Endodermal cell (in vitro differentiated cells): ENCODE measurements at regions not wholly inside any gene's neighbourhood (a gene's known extent, or its start where the extent isn't known, plus 50 kb on each side); places are given as distances from the start of the nearest gene placed in this dataset.
A peak's percentile ranks its signal among the peaks of the same experiment; 100 is the strongest.

ENCODE experiments used
- DNase-seq: peaks from one replicate; pipeline ENCODE4 v3.0.0-alpha.2; 2017
- H3K27ac ChIP-seq: 2 replicates; pipeline ENCODE4 v1.5.1; 2013; ENCODE audit warnings: mild to moderate bottlenecking, low read depth, low read length, moderate library complexity
- H3K27me3 ChIP-seq: 2 replicates; pipeline ENCODE4 v1.6.1; 2013; ENCODE audit warnings: mild to moderate bottlenecking, low read length, moderate library complexity; ENCODE audit not compliant: insufficient read depth, control insufficient read depth, poor library complexity, severe bottlenecking
- H3K36me3 ChIP-seq: 2 replicates; pipeline ENCODE4 v1.7.0; 2013; ENCODE audit warnings: mild to moderate bottlenecking, low read length, moderate library complexity; ENCODE audit not compliant: control insufficient read depth, insufficient read depth
- H3K4me1 ChIP-seq: one replicate; pipeline ENCODE4 v1.7.0; 2013; ENCODE audit warnings: low read length; ENCODE audit not compliant: control insufficient read depth, insufficient read depth
- H3K4me3 ChIP-seq: 2 replicates; pipeline ENCODE4 v1.5.1; 2013; ENCODE audit warnings: mild to moderate bottlenecking, low read length, moderate library complexity
- H3K9ac ChIP-seq: 2 replicates; pipeline ENCODE4 v1.6.1; 2013; ENCODE audit warnings: mild to moderate bottlenecking, low read length, moderate library complexity; ENCODE audit not compliant: poor library complexity, severe bottlenecking; ENCODE audit errors: extremely low read depth
- H3K9me3 ChIP-seq: 2 replicates; pipeline ENCODE4 v1.6.1; 2013; ENCODE audit warnings: mild to moderate bottlenecking, low read length, moderate library complexity; ENCODE audit not compliant: control insufficient read depth
- H3K27ac Mint-ChIP-seq: 2 replicates; pipeline ENCODE4 v1.8.0; 2020; ENCODE audit warnings: mixed read lengths
- H3K27me3 Mint-ChIP-seq: 2 replicates; pipeline ENCODE4 v1.8.0; 2021; ENCODE audit warnings: mild to moderate bottlenecking, mixed read lengths; ENCODE audit not compliant: insufficient read depth
- H3K36me3 Mint-ChIP-seq: 2 replicates; pipeline ENCODE4 v1.8.0; 2020; ENCODE audit warnings: low read depth, mixed read lengths
- H3K4me1 Mint-ChIP-seq: 2 replicates; pipeline ENCODE4 v1.8.0; 2020; ENCODE audit warnings: mixed read lengths
- H3K4me3 Mint-ChIP-seq: 2 replicates; pipeline ENCODE4 v1.8.0; 2020; ENCODE audit warnings: mild to moderate bottlenecking, moderate library complexity, mixed read lengths
- H3K9me3 Mint-ChIP-seq: 2 replicates; pipeline ENCODE4 v1.8.0; 2020; ENCODE audit warnings: mild to moderate bottlenecking, mixed read lengths
- WGBS, 2 experiments: methylation state at CpG; one replicate each; pipeline versions ENCODE4 v1.1.5 to v1.1.7; 2013; ENCODE audit warnings: missing lambda C conversion rate in 2 of 2, mixed read lengths in 1 of 2; ENCODE audit not compliant: insufficient coverage in 1 of 2, insufficient read length in 1 of 2; 5-methylcytosine and 5-hydroxymethylcytosine counted together
- TF ChIP-seq, protein P1 (sequence below): fragments of 200-600 bp; sonication (generic); conservative IDR thresholded peaks from 2 replicates; pipeline ENCODE4 v1.5.0; 2021; ENCODE audit warnings: antibody characterized with exemption, mild to moderate bottlenecking

DNA sequence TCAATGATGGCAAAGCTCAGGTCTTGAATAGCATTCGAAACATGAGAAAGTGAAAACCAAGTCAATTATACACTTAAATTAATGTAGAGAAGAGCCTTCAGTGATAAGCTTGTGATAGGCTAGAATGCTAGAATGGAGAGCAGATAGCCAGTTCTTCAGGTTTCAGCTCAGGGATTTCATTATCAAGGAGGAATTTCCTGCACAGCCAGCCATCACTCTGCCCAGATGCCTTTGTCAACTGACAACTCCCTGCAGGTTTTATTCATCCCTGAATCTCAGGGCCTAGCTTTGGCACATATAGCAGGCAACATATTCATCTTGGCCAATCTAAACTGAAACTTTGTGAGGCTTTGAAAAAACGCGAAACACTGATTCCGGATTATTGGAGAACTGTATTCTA lies 199.3 kb upstream of the CDH6 start:
- Histone ChIP-seq H3K27ac (peak overlapping the region; percentile 62), H3K4me1 (peaks cover 6% of the 10 kb centered on the region), H3K27me3 (no peaks in the 10 kb centered on the region), H3K4me3 (no peak overlapping the region), H3K9ac (no peak overlapping the region), H3K36me3 (no peaks in the 10 kb centered on the region), H3K9me3 (peaks cover 10% of the 10 kb centered on the region)
- Mint-ChIP-seq H3K4me3 (no peak overlapping the region), H3K9me3 (peaks cover 6% of the 10 kb centered on the region), H3K4me1 (peaks cover 5% of the 10 kb centered on the region), H3K36me3 (peaks cover 2% of the 10 kb centered on the region), H3K27ac (no peak overlapping the region), H3K27me3 (no peaks in the 10 kb centered on the region)
- 85 to 89% methylated on average over 3 to 4 of the region's 4 CpGs for WGBS, 2 experiments
- TF ChIP-seq, protein P1, sequence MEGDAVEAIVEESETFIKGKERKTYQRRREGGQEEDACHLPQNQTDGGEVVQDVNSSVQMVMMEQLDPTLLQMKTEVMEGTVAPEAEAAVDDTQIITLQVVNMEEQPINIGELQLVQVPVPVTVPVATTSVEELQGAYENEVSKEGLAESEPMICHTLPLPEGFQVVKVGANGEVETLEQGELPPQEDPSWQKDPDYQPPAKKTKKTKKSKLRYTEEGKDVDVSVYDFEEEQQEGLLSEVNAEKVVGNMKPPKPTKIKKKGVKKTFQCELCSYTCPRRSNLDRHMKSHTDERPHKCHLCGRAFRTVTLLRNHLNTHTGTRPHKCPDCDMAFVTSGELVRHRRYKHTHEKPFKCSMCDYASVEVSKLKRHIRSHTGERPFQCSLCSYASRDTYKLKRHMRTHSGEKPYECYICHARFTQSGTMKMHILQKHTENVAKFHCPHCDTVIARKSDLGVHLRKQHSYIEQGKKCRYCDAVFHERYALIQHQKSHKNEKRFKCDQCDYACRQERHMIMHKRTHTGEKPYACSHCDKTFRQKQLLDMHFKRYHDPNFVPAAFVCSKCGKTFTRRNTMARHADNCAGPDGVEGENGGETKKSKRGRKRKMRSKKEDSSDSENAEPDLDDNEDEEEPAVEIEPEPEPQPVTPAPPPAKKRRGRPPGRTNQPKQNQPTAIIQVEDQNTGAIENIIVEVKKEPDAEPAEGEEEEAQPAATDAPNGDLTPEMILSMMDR: no peak
- no peak for DNase-seq

DNA sequence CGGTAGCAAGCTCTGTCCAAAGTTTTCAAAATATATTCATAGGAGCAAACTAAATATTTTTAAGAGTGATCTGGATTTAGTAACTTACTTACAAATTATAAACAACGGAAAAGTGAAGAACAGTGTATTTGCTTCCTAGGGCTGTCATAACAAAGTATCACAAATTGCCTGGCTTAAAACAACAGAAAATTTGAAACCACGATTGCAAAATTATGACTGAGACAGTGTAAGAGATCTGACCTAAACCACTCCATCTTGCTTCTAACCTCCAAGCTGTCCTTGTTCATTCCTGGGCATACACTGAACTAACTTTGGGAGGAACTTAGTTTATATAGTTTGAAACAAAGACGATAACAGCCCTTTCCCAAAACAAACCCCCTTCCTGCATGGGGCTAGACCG lies 202.0 kb upstream of the CDH6 start:
- DNase-seq: no peak
- H3K9me3 ChIP-seq: peaks cover 10% of the 10 kb centered on the region
- H3K4me3 Mint-ChIP-seq: no peak overlapping the region
- H3K27me3 ChIP-seq: no peaks in the 10 kb centered on the region
- peaks cover 5% of the 10 kb centered on the region for H3K4me1 Mint-ChIP-seq
- H3K27me3 Mint-ChIP-seq: no peaks in the 10 kb centered on the region
- 87 to 91% methylated on average over 1 to 5 of the region's 5 CpGs for WGBS, 2 experiments
- no peak overlapping the region for H3K4me3 ChIP-seq
- H3K9me3 Mint-ChIP-seq: peaks cover 6% of the 10 kb centered on the region
- no peaks in the 10 kb centered on the region for H3K36me3 Mint-ChIP-seq
- TF ChIP-seq, protein P1: no peak
- peaks cover 6% of the 10 kb centered on the region for H3K4me1 ChIP-seq
- H3K9ac ChIP-seq: no peak overlapping the region
- no peak overlapping the region for H3K27ac ChIP-seq
- H3K36me3 ChIP-seq: no peaks in the 10 kb centered on the region
- no peak overlapping the region for H3K27ac Mint-ChIP-seq

DNA sequence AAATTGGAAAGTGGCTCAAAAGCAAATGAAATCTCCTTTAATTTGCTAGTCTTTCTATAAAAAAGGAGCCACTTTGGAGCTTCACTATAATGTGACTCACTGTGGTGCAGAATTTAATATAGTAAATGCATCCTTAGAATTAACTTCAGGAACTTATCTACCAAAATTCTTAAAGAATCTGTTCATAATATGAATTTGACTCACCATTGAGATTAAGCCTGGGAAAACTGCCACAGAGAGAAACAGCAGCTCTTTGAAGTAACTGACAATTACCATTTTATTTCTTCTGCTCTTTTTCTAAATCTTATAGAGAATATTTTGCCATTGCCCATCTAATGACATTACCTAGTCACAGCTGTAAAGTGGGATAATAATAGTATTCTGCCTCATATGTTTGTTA lies 211.9 kb upstream of the CDH6 start:
- H3K9ac ChIP-seq: no peak overlapping the region
- H3K36me3 ChIP-seq: no peaks in the 10 kb centered on the region
- no peaks in the 10 kb centered on the region for H3K36me3 Mint-ChIP-seq
- no peak overlapping the region for H3K27ac ChIP-seq
- H3K9me3 Mint-ChIP-seq: no peaks in the 10 kb centered on the region
- H3K9me3 ChIP-seq: no peaks in the 10 kb centered on the region
- TF ChIP-seq, protein P1: no peak
- H3K4me3 ChIP-seq: no peak overlapping the region
- no peak overlapping the region for H3K27ac Mint-ChIP-seq
- peaks cover 19% of the 10 kb centered on the region for H3K4me1 Mint-ChIP-seq
- H3K27me3 ChIP-seq: peaks cover 4% of the 10 kb centered on the region
- DNase-seq: no peak
- peaks cover 5% of the 10 kb centered on the region for H3K4me1 ChIP-seq
- peaks cover 5% of the 10 kb centered on the region for H3K27me3 Mint-ChIP-seq
- no peak overlapping the region for H3K4me3 Mint-ChIP-seq
